ENCODE measurements at regions not wholly inside any gene's neighbourhood (a gene's known extent, or its start where the extent isn't known, plus 50 kb on each side); places are given as distances from the start of the nearest gene placed in this dataset.

DNA sequence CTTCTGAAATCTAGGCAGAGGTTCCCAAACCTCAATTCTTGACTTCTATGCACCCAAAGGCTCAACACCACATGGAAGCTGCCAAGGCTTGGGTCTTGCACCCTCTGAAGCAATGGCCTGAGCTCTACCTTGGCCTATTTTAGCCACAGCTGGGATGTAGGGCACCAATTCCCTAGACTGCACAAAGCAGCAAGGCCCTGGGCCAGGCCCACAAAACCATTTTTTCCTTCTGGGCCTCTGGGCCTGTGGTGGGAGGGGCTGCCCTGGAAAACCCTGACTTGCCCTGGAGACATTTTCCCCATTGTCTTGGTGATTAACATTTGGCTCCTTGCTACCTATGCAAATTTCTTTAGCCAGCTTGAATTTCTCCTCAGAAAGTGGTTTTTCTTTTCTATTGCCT, 315.2 kb downstream of the DCDC2C start:
- intact Hi-C loops (cut with micrococcal nuclease; ENCODE audit: unreplicated experiment) (no loop called here), in situ Hi-C loops (cut with HindIII; ENCODE audit: extremely low pct_ligation_motif_present, low pct_unique_long_range_greater_than_20kb) (no loop called here)
- FAIRE-seq: no peak
- TF ChIP-seq HNF4A (CRISPR knock-in tag; IDR thresholded peaks at IDR 0.05) (no peak), ZNF792 (CRISPR knock-in tag; IDR thresholded peaks at IDR 0.05) (no peak), SRF (IDR thresholded peaks at IDR 0.05; ENCODE audit: low read depth, low read length) (no peak), NKX3-1 (CRISPR knock-in tag; IDR thresholded peaks at IDR 0.05) (no peak), RFX5 (IDR thresholded peaks at IDR 0.05; ENCODE audit: low read depth, low read length) (no peak), EED (CRISPR knock-in tag; IDR thresholded peaks at IDR 0.05) (no peak), GLI4 (CRISPR knock-in tag; IDR thresholded peaks at IDR 0.05; ENCODE audit: borderline replicate concordance) (no peak), TCF12 (IDR thresholded peaks at IDR 0.05) (no peak), TCF12 (CRISPR knock-in tag; IDR thresholded peaks at IDR 0.05) (no peak), ZNF660 (CRISPR knock-in tag; IDR thresholded peaks at IDR 0.05; ENCODE audit: borderline replicate concordance, low read depth) (no peak), GPN1 (CRISPR knock-in tag; IDR thresholded peaks at IDR 0.05; ENCODE audit: borderline replicate concordance) (no peak), TAF15 (IDR thresholded peaks at IDR 0.05; ENCODE audit: low read depth, low read length, poor library complexity, severe bottlenecking) (no peak), ATAD3A (CRISPR knock-in tag; IDR thresholded peaks at IDR 0.05) (no peak), ZBTB8A (CRISPR knock-in tag; IDR thresholded peaks at IDR 0.05; ENCODE audit: borderline replicate concordance, low read depth) (no peak), MIER3 (CRISPR knock-in tag; IDR thresholded peaks at IDR 0.05; ENCODE audit: borderline replicate concordance) (no peak), ZNF552 (CRISPR knock-in tag; IDR thresholded peaks at IDR 0.05; ENCODE audit: borderline replicate concordance) (no peak)
- TF ChIP-seq, protein P1, sequence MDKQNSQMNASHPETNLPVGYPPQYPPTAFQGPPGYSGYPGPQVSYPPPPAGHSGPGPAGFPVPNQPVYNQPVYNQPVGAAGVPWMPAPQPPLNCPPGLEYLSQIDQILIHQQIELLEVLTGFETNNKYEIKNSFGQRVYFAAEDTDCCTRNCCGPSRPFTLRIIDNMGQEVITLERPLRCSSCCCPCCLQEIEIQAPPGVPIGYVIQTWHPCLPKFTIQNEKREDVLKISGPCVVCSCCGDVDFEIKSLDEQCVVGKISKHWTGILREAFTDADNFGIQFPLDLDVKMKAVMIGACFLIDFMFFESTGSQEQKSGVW (CRISPR knock-in tag; IDR thresholded peaks at IDR 0.05; ENCODE audit: borderline replicate concordance): no peak
- TF ChIP-seq, protein P2, sequence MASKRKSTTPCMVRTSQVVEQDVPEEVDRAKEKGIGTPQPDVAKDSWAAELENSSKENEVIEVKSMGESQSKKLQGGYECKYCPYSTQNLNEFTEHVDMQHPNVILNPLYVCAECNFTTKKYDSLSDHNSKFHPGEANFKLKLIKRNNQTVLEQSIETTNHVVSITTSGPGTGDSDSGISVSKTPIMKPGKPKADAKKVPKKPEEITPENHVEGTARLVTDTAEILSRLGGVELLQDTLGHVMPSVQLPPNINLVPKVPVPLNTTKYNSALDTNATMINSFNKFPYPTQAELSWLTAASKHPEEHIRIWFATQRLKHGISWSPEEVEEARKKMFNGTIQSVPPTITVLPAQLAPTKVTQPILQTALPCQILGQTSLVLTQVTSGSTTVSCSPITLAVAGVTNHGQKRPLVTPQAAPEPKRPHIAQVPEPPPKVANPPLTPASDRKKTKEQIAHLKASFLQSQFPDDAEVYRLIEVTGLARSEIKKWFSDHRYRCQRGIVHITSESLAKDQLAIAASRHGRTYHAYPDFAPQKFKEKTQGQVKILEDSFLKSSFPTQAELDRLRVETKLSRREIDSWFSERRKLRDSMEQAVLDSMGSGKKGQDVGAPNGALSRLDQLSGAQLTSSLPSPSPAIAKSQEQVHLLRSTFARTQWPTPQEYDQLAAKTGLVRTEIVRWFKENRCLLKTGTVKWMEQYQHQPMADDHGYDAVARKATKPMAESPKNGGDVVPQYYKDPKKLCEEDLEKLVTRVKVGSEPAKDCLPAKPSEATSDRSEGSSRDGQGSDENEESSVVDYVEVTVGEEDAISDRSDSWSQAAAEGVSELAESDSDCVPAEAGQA (IDR thresholded peaks at IDR 0.05; ENCODE audit: low read depth): no peak
- TF ChIP-seq, protein P2 (CRISPR knock-in tag; IDR thresholded peaks at IDR 0.05; ENCODE audit: borderline replicate concordance): no peak
- TF ChIP-seq, protein P3, sequence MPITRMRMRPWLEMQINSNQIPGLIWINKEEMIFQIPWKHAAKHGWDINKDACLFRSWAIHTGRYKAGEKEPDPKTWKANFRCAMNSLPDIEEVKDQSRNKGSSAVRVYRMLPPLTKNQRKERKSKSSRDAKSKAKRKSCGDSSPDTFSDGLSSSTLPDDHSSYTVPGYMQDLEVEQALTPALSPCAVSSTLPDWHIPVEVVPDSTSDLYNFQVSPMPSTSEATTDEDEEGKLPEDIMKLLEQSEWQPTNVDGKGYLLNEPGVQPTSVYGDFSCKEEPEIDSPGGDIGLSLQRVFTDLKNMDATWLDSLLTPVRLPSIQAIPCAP (CRISPR knock-in tag; IDR thresholded peaks at IDR 0.05; ENCODE audit: low read depth): no peak

More for the DNA sequence above, 315.2 kb downstream of the DCDC2C start:
- Histone ChIP-seq H3K4me2 (ENCODE audit: low read depth, low read length) (no peak overlapping the region), H3K36me3 (replicated peaks in 1 of 2; ENCODE audit: control insufficient read depth in 1 of 2, insufficient read depth in 2 of 2, low read length in 2 of 2) (no peaks in the 10 kb centered on the region), H4K20me1 (ENCODE audit: insufficient read depth, low read length) (no peaks in the 10 kb centered on the region), H3K4me1 (ENCODE audit: insufficient read depth, low read length) (peaks cover 16% of the 10 kb centered on the region), H3K79me2 (ENCODE audit: insufficient read depth, low read length) (no peaks in the 10 kb centered on the region), H3K9me3 (ENCODE audit: low read length) (peaks cover 24% of the 10 kb centered on the region), H3K27ac (ENCODE audit: extremely low read length, insufficient read depth, low read length) (no peak overlapping the region), H2AFZ (ENCODE audit: low read length) (no peak overlapping the region), H3K27me3 (ENCODE audit: control insufficient read depth in 1 of 2, insufficient read depth in 2 of 2, low read length in 2 of 2) (peaks cover 0 to 4% of the 10 kb centered on the region in 2 experiments; a peak in 3 of 5 replicates), H3K9ac (ENCODE audit: insufficient read depth, low read depth, low read length) (no peak overlapping the region), H3K4me3 (replicated peaks in 1 of 3; ENCODE audit: insufficient read depth in 1 of 3, low read depth in 2 of 3, low read length in 3 of 3) (no peak overlapping the region)
- no peak for DNase-seq (ENCODE audit: low spot score)
- POLR2A ChIA-PET: no interaction called here
- no peak for ATAC-seq
- no TSS peak for BruUV-seq (replicated peaks)
- CTCF ChIA-PET (ENCODE audit: low intra/inter-chr PET ratio, low total read pairs): no interaction called here
